GM12878 (cell line): ENCODE measurements at regions not wholly inside any gene's neighbourhood (a gene's known extent, or its start where the extent isn't known, plus 50 kb on each side); places are given as distances from the start of the nearest gene placed in this dataset.

Experiments
- CEBPB ChIP-seq, 2 experiments: fragments of 150-350 bp in 1 of 2; IDR thresholded peaks; 2 replicates each; pipeline ENCODE4 v1.6.1; 2012 to 2014; ENCODE audit warnings: low read depth in 2 of 2, low read length in 2 of 2, borderline replicate concordance in 1 of 2, inconsistent platforms in 1 of 2
- EZH2 ChIP-seq: IDR thresholded peaks from 2 replicates; pipeline ENCODE4 v1.6.1; 2012; ENCODE audit warnings: low read depth, mild to moderate bottlenecking, control low read depth, inconsistent platforms, low read length, borderline replicate concordance; ENCODE audit not compliant: control insufficient read depth
- NBN ChIP-seq: fragments of 450-650 bp; IDR thresholded peaks from 2 replicates; pipeline ENCODE4 v1.6.1; 2016
- SRF ChIP-seq, 2 experiments: IDR thresholded peaks; 2 replicates each; pipeline ENCODE4 v1.6.1; 2011; ENCODE audit warnings: low read depth in 2 of 2, low read length in 2 of 2, mild to moderate bottlenecking in 1 of 2, moderate library complexity in 1 of 2
- TF ChIP-seq, protein P1 (sequence below): fragments of 450-650 bp; IDR thresholded peaks from 2 replicates; pipeline ENCODE4 v1.6.1; 2016; ENCODE audit warnings: mild to moderate bottlenecking

DNA sequence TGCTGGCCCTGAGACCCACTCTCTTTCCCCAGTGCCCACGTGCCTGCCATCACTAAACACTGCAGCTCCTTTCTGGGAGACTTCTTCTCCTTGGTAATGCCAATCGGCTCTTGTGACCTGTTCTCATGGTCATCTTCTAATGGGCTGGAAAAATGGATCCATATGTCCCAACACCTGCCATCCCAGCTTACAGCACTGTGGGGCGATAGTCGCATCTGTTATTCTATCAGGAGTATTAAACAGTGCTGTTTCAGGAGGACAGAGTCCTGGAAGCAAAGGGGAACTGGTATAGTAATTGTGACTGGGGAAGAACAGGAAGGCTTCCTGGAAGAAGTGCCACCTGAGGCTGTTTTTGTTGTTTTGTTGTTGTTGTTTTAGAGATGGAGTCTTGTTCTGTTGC, 411.2 kb downstream of the GLRX3 start:
- no peak for TF ChIP-seq CEBPB (IDR thresholded peaks at IDR 0.05; ENCODE audit: borderline replicate concordance in 1 of 2, low read depth in 2 of 2, low read length in 2 of 2)
- TF ChIP-seq EZH2, result no peak
- TF ChIP-seq SRF (IDR thresholded peaks at IDR 0.05; ENCODE audit: low read depth in 2 of 2, low read length in 2 of 2), result no peak
- TF ChIP-seq NBN, result no peak
- TF ChIP-seq, protein P1, sequence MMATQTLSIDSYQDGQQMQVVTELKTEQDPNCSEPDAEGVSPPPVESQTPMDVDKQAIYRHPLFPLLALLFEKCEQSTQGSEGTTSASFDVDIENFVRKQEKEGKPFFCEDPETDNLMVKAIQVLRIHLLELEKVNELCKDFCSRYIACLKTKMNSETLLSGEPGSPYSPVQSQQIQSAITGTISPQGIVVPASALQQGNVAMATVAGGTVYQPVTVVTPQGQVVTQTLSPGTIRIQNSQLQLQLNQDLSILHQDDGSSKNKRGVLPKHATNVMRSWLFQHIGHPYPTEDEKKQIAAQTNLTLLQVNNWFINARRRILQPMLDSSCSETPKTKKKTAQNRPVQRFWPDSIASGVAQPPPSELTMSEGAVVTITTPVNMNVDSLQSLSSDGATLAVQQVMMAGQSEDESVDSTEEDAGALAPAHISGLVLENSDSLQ, result no peak
